ENCODE measurements at regions not wholly inside any gene's neighbourhood (a gene's known extent, or its start where the extent isn't known, plus 50 kb on each side); places are given as distances from the start of the nearest gene placed in this dataset.
A peak's percentile ranks its signal among the peaks of the same experiment; 100 is the strongest.

DNA sequence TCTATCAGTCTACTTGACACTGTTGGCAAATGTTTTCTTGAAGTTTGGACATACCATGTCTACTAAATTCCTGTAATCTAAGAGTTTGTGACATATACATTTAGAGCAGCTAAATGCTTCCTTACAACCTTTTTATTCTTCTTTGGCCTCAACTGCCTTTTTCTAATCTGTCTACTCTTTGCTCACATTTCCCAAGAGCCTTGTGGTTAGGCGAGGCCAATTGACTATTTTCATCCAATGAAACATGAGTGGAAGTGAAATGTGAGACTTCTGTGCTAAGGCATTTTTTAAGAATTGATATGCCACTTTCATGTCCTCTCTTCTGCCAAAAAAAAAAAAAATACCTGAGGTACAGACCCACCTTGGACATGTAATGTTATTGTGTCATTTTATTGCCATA is 158.2 kb upstream of the MCHR2 start:
- FAIRE-seq: no peak
- no peak for DNase-seq (ENCODE audit: low spot score in 2 of 2)

DNA sequence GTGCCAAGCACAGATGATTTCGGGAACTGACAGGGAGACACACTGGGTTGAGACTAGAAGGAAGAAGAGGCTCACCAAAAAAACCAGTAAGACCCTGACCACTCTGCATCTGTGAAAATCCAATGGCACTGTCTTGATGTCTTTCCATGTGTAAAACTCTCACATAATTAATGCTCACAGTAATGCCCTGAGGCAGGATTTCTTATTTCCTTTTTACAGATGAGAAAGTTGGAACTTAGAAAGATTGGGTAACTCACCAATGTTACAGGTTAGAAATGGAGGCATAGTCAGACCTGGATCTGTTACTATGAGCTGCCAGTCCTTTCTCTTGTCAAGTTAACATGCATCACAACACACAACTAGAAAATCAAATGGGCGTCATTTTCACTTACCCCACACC is 151.0 kb upstream of the MCHR2 start:
- DNase-seq (ENCODE audit: low spot score in 2 of 2): no peak
- no peak for FAIRE-seq

GRCh38 chr6:100138346-100139022 is 144.5 kb upstream of the MCHR2 start:
- DNase-seq (ENCODE audit: low spot score in 2 of 2) (no peak), FAIRE-seq (no peak)

GRCh38 chr6:100137759-100138158 is 143.7 kb upstream of the MCHR2 start:
- DNase-seq (ENCODE audit: low spot score in 2 of 2): no peak
- no peak for FAIRE-seq

GRCh38 chr6:100136590-100136989 is 142.6 kb upstream of the MCHR2 start:
- no peak for FAIRE-seq
- no peak for DNase-seq (ENCODE audit: low spot score in 2 of 2)

DNA sequence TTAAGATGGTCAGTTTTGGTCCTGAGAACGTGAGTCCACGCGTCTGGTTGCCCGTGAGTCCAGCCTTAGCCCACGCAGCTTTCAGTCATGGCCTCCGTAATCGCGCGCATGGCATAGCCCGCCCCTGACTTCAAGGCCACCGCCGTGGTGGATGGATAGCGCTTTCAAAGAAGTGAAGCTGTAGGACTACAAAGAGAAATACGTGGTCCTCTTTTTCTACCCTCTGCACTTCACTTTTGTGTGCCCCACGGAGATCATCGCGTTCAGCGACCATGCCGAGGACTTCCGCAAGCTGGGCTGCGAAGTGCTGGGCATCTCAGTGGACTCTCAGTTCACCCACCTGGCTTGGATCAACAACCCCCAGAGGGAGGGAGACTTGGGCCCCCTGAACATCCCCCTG is 142.0 kb upstream of the MCHR2 start:
- DNase-seq (ENCODE audit: low spot score in 2 of 2): no peak
- FAIRE-seq: no peak

GRCh38 chr6:100134703-100135102 is 140.7 kb upstream of the MCHR2 start:
- FAIRE-seq (no peak), DNase-seq (ENCODE audit: low spot score in 2 of 2) (no peak)

- no peak for DNase-seq (ENCODE audit: low spot score in 2 of 2)
- no peak for FAIRE-seq
Observed at GRCh38 chr6:100134297-100134696, 140.3 kb upstream of the MCHR2 start.

DNA sequence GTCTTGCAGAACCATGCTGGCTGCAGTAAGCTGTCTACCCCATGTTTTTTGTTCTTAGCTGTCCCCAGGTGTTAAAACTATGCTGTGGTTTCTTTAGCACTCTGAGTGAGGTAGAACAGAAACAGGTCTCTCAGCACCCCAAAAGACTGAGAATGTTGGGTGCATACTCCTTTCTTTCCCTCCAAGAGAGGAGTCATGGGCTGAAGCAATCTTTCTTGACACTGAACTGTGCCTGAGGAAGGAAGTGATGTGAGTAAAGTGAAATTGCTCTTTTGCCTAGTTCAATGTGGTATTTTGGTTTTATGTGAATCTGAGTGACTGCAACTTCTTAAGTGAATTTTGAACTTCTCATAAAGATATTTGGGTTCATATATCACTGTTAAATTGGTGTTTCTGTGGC is 138.0 kb upstream of the MCHR2 start:
- FAIRE-seq: no peak

GRCh38 chr6:100130630-100131029 is 136.6 kb upstream of the MCHR2 start:
- DNase-seq (ENCODE audit: low spot score in 2 of 2): no peak

More for the DNA sequence above, 138.0 kb upstream of the MCHR2 start:
- DNase-seq (ENCODE audit: low spot score in 2 of 2): no peak

DNA sequence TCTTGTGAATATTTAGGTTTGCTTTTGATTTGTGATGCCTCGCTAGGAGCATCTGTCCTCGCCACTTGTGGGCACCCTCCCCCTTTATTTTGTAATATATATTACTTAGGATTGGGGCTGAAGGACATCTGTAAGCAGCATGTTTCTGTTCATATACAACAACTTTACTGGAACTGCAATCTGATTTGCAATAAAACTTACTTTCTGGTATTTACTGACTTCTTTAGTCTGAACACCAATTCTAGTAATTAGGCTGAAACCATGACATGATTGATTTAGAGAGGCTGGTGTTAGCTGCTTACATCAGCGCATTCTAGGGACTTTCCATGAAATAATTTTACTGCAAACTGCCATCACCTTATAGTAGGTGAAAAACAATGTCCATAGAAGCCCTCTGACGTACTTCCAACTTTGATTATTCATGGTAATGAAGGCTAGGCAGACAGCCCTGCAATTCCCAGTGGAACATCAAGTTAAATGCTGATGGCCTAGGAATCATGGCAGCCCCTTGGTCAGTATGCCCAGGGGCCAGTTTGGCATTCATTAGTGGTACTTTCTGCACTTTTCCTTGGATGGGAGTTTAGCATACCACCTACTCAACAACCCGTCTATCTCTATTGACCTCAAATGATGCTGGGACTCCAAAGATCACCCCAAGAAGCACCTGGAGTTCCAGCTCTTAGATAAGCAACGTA is 132.9 kb upstream of the MCHR2 start:
- DNase-seq (ENCODE audit: low spot score in 2 of 2) (no peak), FAIRE-seq (no peak)

More at GRCh38 chr6:100130630-100131029, 136.6 kb upstream of the MCHR2 start:
- no peak for FAIRE-seq

- FAIRE-seq: no peak
- no peak for DNase-seq (ENCODE audit: low spot score in 2 of 2)
Observed at GRCh38 chr6:100121854-100122609, 128.0 kb upstream of the MCHR2 start.

- no peak for DNase-seq (ENCODE audit: low spot score in 2 of 2)
- no peak for FAIRE-seq
Observed at GRCh38 chr6:100119261-100119660, 125.2 kb upstream of the MCHR2 start.

DNA sequence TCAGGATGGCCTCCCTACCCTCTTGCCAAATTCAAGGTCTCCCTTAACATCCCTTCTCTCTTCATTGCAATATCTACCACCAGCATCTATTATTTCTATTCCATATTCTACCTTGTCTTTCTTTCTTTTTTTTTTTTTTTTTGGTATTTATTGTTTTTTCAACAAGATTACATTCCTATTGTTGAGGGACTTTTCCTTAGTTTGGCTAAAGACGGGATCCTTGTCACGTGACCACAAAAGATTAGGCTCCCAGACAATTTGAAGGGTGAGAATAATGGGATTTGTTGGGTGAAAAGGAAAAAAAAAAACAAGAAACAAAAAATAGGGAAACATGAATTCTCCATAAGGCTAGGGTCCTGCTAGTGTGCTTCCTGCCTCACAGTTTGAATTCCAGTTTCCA is 124.3 kb upstream of the MCHR2 start:
- DNase-seq (ENCODE audit: low spot score in 2 of 2): no peak
- no peak for FAIRE-seq

GRCh38 chr6:100117680-100118079 is 123.7 kb upstream of the MCHR2 start:
- FAIRE-seq: no peak

GRCh38 chr6:100116411-100117194 is 122.6 kb upstream of the MCHR2 start:
- DNase-seq (ENCODE audit: low spot score in 2 of 2) (peak in 1 of 2 donors; percentile 24), FAIRE-seq (peak; percentile 53)

More at GRCh38 chr6:100117680-100118079, 123.7 kb upstream of the MCHR2 start:
- no peak for DNase-seq (ENCODE audit: low spot score in 2 of 2)

DNA sequence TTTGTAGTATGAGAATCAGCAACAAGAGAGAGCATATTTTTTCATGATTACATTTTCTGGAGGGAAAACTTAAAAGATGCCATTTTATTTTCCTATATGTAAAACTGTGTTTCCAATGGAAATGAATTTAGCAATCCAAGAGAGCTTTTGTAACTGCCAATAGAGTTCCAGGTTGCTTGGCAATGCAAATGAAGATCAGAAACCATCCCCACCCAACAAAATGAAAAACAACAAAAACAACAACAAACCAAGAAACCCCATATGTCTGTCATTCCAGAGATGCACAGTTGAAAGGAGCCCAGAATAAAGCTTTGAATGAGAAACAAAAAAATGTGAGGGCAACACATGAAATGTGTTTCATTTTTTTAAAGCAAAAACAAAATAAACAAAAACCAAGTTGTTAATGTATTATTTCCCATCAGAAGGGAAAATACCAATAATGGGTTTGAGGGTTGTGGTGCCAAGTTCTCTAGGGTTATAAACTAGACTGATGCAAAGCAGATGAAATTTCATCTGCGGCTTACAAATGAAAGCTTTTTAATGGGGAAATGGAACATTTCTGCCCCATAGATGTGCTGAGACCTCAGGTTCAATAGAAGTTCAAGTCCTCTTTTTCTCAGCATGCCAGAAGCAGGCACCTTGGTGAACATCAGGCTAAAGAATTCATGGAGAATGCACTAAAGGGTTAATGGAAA is 121.5 kb upstream of the MCHR2 start:
- DNase-seq (ENCODE audit: low spot score in 2 of 2) (no peak), FAIRE-seq (no peak)

- FAIRE-seq (no peak), DNase-seq (ENCODE audit: low spot score in 2 of 2) (no peak)
Observed at GRCh38 chr6:100112855-100113508, 119.0 kb upstream of the MCHR2 start.

- FAIRE-seq (no peak), DNase-seq (ENCODE audit: low spot score in 2 of 2) (no peak)
Observed at GRCh38 chr6:100105919-100106529, 112.0 kb upstream of the MCHR2 start.
